MCF 10A (cell line): ENCODE measurements at regions not wholly inside any gene's neighbourhood (a gene's known extent, or its start where the extent isn't known, plus 50 kb on each side); places are given as distances from the start of the nearest gene placed in this dataset.

Source experiments
- BruUV-seq: library from RNA; stranded (reverse); fragments of 400-500 nt; replicated peaks from 2 replicates; lab custom pipeline; 2021; lab: Mats Ljungman, UMichigan
- CTCF ChIA-PET: fragments of 300-600 bp; sonication (Branson Sonifier 250); formaldehyde crosslinking; extraction: SDS; loops from one replicate; lab custom pipeline; 2021; ENCODE audit warnings: antibody characterized with exemption, inconsistent platforms; lab: Yijun Ruan, JAX
- POLR2A ChIA-PET: fragments of 300-600, 350-650 bp; sonication (Branson Sonifier 250); formaldehyde crosslinking; extraction: SDS; loops from one replicate; lab custom pipeline; 2020; ENCODE audit warnings: antibody characterized with exemption, inconsistent platforms; lab: Yijun Ruan, JAX
- DNase-seq: peaks from one replicate; pipeline ENCODE4 v3.0.0-alpha.2; 2018; ENCODE audit not compliant: unreplicated experiment
- H3K27ac Mint-ChIP-seq: one replicate; pipeline ENCODE4 v1.8.0; 2022; ENCODE audit warnings: mild to moderate bottlenecking, low read depth, mixed read lengths; ENCODE audit not compliant: unreplicated experiment
- H3K27me3 Mint-ChIP-seq: one replicate; pipeline ENCODE4 v1.8.0; 2022; ENCODE audit warnings: mixed read lengths; ENCODE audit not compliant: insufficient read depth, unreplicated experiment
- H3K36me3 Mint-ChIP-seq: one replicate; pipeline ENCODE4 v1.8.0; 2022; ENCODE audit warnings: mild to moderate bottlenecking, moderate library complexity, mixed read lengths; ENCODE audit not compliant: insufficient read depth, unreplicated experiment
- H3K4me1 Mint-ChIP-seq: one replicate; pipeline ENCODE4 v1.8.0; 2022; ENCODE audit warnings: mixed read lengths; ENCODE audit not compliant: insufficient read depth, unreplicated experiment
- H3K4me3 Mint-ChIP-seq: one replicate; pipeline ENCODE4 v1.8.0; 2022; ENCODE audit warnings: mild to moderate bottlenecking, moderate library complexity, mixed read lengths; ENCODE audit not compliant: unreplicated experiment
- H3K9me3 Mint-ChIP-seq: one replicate; pipeline ENCODE4 v1.8.0; 2022; ENCODE audit warnings: mixed read lengths; ENCODE audit not compliant: unreplicated experiment
- CTCF ChIP-seq: fragments of 200-600 bp; IDR thresholded peaks from one replicate; pipeline ENCODE4 v1.8.0; 2022; ENCODE audit warnings: antibody characterized with exemption, mild to moderate bottlenecking; ENCODE audit not compliant: unreplicated experiment
- intact Hi-C: fragments of 100-400 bp; cut with micrococcal nuclease; formaldehyde crosslinking; loops from 2 replicates; pipeline ENCODE4 v1.14.1; 2022

- no TSS peak for BruUV-seq
- TF ChIP-seq CTCF = no peak
- H3K27me3 Mint-ChIP-seq = peaks cover 44% of the 10 kb centered on the region
- DNase-seq = peak; percentile 62
- H3K36me3 Mint-ChIP-seq = peaks cover 5% of the 10 kb centered on the region
- H3K9me3 Mint-ChIP-seq = no peaks in the 10 kb centered on the region
- H3K4me1 Mint-ChIP-seq = peaks cover 24% of the 10 kb centered on the region
- peak overlapping the region; percentile 28 for H3K4me3 Mint-ChIP-seq
- ChIA-PET CTCF (interaction anchor here (1.6 kb wide), 1 partner anchor 13 kb away, joined by 4 read pairs; no protein-coding TSS in a partner anchor), POLR2A (interaction anchor here (0.7 to 2.9 kb wide), 4 partner anchors 8 to 232 kb away, joined by 3 to 24 read pairs (median 4); no protein-coding TSS in a partner anchor)
- intact Hi-C loops = no loop called here
- no peak overlapping the region for H3K27ac Mint-ChIP-seq
Measured at GRCh38 chr2:556485-556884, 120.7 kb downstream of the TMEM18 start.

DNA sequence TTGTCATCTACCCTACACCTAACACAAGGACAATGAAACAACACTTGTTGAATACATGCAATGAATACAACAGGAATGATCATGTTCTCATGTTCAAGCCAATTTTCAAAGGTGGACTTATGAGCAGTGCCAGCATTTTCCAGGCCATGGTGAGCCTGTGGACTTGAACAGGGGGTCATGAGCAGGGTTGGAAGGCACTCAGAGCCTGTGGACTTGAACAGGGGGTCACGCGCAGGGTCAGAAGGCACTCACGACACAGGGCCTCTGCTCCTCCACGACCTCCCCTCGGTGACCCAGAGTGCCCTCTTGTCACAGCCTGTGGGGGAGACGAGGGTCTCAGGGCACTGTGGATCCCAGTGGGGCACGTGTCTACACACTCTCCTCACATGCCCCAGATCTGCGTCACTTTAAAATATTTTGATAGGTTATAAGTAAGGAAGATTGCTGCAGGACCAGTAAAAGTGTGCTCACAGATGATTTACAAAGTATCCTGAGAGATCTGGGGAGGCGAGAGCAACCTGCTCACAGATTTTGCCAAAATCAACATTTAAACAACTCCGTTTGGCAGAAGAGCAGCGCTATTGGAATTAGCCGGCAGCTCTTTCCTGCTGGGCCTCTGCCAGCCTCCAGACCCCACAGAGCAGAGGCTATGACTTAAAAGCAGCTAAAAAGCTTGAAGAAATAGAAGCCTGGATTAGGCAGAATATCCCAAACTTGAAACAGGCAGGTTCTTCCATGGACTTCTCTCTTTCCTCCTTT is 121.9 kb downstream of the TMEM18 start:
- H3K27me3 Mint-ChIP-seq = peaks cover 37% of the 10 kb centered on the region
- no peak for TF ChIP-seq CTCF
- ChIA-PET CTCF (interaction anchor here (1.6 kb wide), 1 partner anchor 14 kb away, joined by 4 read pairs; no protein-coding TSS in a partner anchor), POLR2A (interaction anchor here (1.2 to 2.9 kb wide), 2 partner anchors 12 to 80 kb away, joined by 3 to 24 read pairs; no protein-coding TSS in a partner anchor)
- H3K9me3 Mint-ChIP-seq = no peaks in the 10 kb centered on the region
- DNase-seq = peak; percentile 65
- intact Hi-C loops = no loop called here
- H3K4me1 Mint-ChIP-seq = peaks cover 24% of the 10 kb centered on the region
- no peak overlapping the region for H3K4me3 Mint-ChIP-seq
- peaks cover 5% of the 10 kb centered on the region for H3K36me3 Mint-ChIP-seq
- no peak overlapping the region for H3K27ac Mint-ChIP-seq
- no TSS peak for BruUV-seq

DNA sequence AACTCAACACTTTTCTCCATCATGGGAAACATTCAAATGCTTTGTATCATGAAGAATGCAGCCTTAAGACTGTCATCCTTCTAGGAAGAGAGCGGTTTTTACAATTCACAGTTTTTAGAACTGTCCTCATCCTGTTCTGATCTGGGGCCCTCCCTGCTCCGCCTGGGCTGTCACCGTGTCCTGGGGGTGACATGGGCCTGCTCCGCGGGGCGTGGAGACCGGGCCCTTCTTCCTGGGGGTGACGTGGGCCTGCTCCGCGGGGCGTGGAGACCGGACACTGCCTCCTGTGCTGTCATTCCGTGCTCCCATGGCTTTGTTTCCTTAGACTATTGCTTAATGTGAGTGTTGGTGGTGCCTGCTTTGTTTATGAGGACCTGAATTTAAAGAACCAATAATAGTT is 122.8 kb downstream of the TMEM18 start:
- Mint-ChIP-seq H3K4me1 (peaks cover 24% of the 10 kb centered on the region), H3K36me3 (peaks cover 5% of the 10 kb centered on the region), H3K4me3 (no peak overlapping the region), H3K27ac (no peak overlapping the region), H3K27me3 (peaks cover 28% of the 10 kb centered on the region), H3K9me3 (no peaks in the 10 kb centered on the region)
- TF ChIP-seq CTCF = no peak
- intact Hi-C loops = no loop called here
- no TSS peak for BruUV-seq
- ChIA-PET POLR2A (no interaction called here), CTCF (no interaction called here)
- DNase-seq = no peak

DNA sequence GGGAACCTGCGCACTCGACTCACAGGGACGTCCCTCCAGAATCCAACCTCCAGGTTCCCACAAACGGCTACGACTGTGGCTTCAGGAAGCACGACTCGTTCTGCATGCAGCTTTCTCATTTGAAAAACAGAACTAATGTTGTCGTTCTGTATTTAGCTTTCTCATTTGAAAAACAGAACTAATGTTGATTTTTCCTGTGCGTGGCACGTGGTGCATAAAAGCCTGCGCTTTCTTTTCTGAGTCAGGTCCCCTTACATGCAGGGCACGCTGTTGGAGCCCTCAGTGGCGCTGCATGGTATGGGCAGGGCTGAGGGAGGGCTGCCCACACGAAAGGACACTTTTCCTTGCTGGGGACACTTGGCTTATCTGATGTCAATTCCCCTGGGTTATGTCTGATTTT is 124.3 kb downstream of the TMEM18 start:
- CTCF ChIA-PET = interaction anchor here (0.6 to 1.5 kb wide), 2 partner anchors 14 to 84 kb away, joined by 3 to 6 read pairs; no protein-coding TSS in a partner anchor
- POLR2A ChIA-PET = interaction anchor here (0.7 kb wide), 1 partner anchor 59 kb away, joined by 3 read pairs; no protein-coding TSS in a partner anchor

More for the DNA sequence above, 124.3 kb downstream of the TMEM18 start:
- H3K27ac Mint-ChIP-seq = no peak overlapping the region
- peaks cover 5% of the 10 kb centered on the region for H3K36me3 Mint-ChIP-seq
- peaks cover 24% of the 10 kb centered on the region for H3K27me3 Mint-ChIP-seq
- peaks cover 24% of the 10 kb centered on the region for H3K4me1 Mint-ChIP-seq
- no peak for TF ChIP-seq CTCF
- intact Hi-C loops = no loop called here
- DNase-seq = no peak
- no peak overlapping the region for H3K4me3 Mint-ChIP-seq
- no TSS peak for BruUV-seq
- H3K9me3 Mint-ChIP-seq = no peaks in the 10 kb centered on the region
